GM21381 (cell line): ENCODE measurements at regions not wholly inside any gene's neighbourhood (a gene's known extent, or its start where the extent isn't known, plus 50 kb on each side); places are given as distances from the start of the nearest gene placed in this dataset.

Source experiments
- ATAC-seq: cut with Tn5 transposase; IDR thresholded peaks from one replicate; pipeline ENCODE4 v1.9.1; 2021; ENCODE audit warnings: mild to moderate bottlenecking, moderate library complexity; ENCODE audit not compliant: unreplicated experiment

DNA sequence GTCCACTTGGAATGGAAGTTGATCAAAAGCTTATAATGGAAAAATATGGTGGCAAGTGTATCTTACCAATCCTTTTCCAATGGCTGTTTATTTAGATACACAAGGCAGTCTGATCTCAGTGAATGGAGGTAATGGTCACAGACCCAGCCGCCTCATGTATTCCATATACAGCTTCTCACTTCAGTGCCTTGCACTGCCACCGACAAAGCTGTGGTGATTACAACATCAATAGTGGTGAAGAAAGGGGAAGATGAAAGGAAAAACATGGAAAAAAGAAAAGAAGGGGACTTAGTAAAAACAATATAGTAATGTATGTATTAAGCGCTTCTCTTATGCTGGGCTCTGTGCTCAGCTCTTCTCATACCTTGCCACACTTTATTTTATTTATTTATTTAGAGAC lies 297.3 kb upstream of the RASA1 start:
- ATAC-seq: no peak

- ATAC-seq: no peak
Measured at GRCh38 chr5:86971034-86971571, 296.6 kb upstream of the RASA1 start.

DNA sequence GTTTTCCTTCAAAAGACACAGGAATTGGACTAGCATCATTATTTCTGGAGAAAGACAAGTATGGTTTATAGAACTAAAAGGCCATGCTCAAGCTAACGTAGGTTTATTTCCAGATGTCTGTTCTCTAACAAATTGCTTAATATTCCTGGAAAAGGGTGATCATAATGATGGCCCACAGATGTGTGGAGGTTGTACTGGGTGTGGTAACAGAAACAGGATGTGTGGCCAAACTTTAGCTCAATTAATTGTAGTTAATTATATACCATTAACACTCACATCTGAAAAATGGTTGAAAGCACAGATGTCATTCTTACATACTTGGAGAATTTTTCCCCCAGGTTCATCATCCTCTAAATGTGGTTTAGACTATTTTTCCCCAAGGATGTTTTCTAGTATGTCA lies 292.7 kb upstream of the RASA1 start:
- no peak for ATAC-seq

GRCh38 chr5:86977190-86977589 lies 290.5 kb upstream of the RASA1 start:
- ATAC-seq: no peak

GRCh38 chr5:86977808-86978207 lies 289.9 kb upstream of the RASA1 start:
- ATAC-seq: no peak

GRCh38 chr5:86979811-86980411 lies 287.8 kb upstream of the RASA1 start:
- no peak for ATAC-seq

DNA sequence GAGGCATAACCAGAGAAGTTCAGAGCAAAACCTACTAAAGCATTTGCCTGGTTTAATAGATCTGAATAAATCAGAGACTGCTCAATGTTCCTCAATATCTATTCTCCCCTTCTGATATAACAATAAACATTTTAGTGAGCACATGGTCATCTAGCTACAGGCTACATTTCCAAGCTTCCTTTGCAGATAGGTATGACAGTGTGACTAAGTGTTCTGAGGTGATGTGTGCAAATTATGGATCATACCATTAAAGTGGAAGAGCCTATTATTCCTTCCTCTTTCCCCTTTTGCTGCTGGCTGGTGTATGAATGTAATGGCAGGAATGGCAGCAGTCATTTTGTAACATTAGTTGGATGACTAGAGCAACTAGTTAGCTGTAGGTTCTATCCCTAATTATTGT lies 285.8 kb upstream of the RASA1 start:
- no peak for ATAC-seq

GRCh38 chr5:86983208-86983607 lies 284.5 kb upstream of the RASA1 start:
- no peak for ATAC-seq

DNA sequence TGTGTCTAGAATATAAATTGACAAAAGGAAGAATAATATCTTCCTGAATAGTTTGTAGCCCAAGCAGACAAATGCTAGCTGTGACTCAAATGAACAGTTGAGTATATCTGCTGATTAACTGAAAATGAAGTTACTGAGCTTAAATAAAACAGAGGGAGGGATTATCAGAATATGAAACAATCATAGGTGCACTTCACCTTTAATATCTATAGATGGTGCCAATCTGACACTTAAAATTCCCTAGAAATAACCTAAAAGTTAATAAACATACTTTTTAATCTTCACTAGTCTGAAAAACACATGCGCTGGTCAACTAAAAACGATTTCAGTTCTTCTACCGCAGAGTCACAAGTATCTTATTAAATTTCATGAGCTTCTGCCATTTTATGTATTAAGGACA lies 280.8 kb upstream of the RASA1 start:
- no peak for ATAC-seq

DNA sequence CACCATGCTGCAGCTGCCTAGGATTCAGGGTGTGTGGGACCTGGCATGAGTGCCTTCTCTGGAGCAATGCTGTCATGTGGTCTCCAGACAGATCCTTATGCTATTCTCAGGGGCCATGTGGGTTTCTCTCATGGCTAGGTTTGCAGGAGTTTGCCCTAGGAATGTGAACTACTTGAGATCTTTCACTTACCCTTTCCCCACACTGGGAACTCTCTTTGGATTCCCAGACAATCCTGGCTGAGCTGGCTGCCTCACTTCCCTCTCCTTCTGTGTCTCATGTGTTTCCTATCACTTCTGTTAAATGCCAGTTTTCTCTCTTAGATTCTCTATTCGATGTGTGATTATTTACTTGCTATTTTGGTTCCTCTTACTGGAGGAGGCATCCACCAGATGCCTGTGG lies 270.2 kb upstream of the RASA1 start:
- no peak for ATAC-seq

DNA sequence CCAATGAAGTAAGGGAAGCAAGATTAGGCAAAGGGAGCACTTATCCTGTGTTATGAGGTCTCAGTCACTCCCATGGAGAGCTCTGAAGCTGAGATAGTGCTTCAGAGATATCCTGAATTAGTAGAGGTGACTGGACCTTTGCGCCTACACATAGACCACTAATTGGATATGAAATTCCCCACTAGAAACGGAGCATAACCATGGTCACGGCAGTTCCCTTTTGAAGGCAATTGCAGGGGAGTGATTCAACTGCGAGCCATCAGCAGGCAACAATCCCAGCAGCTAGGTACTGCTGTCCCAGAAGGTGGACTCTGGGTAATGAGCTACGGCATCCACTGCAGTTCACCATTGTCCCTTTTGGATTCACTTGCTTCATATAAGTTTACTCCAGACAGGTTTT lies 267.7 kb upstream of the RASA1 start:
- no peak for ATAC-seq

- ATAC-seq: no peak
Measured at GRCh38 chr5:87002485-87002884, 265.2 kb upstream of the RASA1 start.

- ATAC-seq: no peak
Measured at GRCh38 chr5:87004101-87004500, 263.6 kb upstream of the RASA1 start.

- no peak for ATAC-seq
Measured at GRCh38 chr5:87007737-87008136, 259.9 kb upstream of the RASA1 start.

- ATAC-seq: no peak
Measured at GRCh38 chr5:87008751-87009560, 258.7 kb upstream of the RASA1 start.

GRCh38 chr5:87010736-87011135 lies 256.9 kb upstream of the RASA1 start:
- no peak for ATAC-seq

GRCh38 chr5:87015901-87016300 lies 251.8 kb upstream of the RASA1 start:
- no peak for ATAC-seq

GRCh38 chr5:87020099-87020934 lies 247.4 kb upstream of the RASA1 start:
- ATAC-seq: peak; percentile 83

DNA sequence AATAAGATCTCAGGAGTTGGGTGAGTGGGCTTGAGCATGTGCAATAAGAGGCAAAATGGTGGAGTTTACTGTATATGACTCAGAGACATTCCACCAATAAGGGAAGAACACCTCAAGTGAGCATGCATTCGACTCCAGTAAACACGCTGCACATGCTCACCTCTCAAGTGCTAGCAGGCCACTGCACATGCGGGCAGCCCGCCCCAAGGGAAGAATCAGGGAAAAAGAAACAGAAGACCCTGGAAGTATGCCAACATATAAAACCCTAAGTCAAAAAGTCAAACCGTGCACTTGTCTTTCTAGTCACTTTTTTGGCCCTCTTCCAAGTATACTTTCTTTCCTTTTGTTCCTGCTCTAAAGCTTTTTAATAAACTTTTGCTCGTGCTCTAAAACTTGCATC lies 245.3 kb upstream of the RASA1 start:
- ATAC-seq: no peak

DNA sequence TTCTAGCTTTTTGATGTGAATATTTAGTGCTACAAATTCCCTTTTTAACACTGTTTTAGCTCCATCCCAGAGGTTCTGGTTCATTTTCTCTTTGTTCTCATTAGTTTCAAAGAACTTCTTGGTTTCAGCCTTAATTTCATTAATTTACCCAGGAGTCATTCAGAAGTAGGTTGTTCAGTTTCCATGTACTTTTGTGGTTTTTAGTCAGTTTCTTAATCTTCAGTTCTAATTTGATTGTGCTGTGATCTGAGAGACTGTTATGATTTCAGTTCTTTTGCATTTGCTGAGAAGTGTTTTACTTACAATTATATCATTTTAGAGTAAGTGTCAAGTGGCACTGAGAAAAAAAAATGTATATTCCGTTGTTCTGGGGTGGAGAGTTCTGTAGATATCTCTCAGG lies 240.1 kb upstream of the RASA1 start:
- no peak for ATAC-seq

GRCh38 chr5:87029951-87030350 lies 237.7 kb upstream of the RASA1 start:
- no peak for ATAC-seq

GRCh38 chr5:87030699-87031098 lies 237.0 kb upstream of the RASA1 start:
- no peak for ATAC-seq
